ENCODE measurements at regions not wholly inside any gene's neighbourhood (a gene's known extent, or its start where the extent isn't known, plus 50 kb on each side); places are given as distances from the start of the nearest gene placed in this dataset.
"Not testable (repeated sequence)": the region's sequence is repeated elsewhere in the genome, so short reads cannot be mapped to it uniquely, and the experiment has no call there.

DNA sequence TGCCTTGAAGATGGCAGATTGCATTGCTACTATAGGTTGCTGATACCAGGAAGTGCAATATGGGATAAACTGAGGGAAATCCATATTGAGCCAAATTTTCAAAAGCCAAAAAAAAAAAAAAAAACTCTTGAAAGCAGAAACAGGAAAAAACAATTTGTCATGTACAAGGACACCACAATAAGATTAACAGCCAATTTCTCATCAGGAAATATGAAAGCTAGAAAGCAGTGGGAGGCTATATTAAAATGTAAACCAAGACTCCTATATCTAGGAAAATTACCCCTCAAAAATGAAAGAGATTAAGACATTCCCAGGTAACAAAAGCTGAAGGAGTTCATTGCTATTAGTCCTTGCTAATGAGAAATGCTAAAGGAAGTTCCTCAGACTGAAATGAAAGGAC lies 462.8 kb upstream of the DPH6 start:
- no peak for DNase-seq

DNA sequence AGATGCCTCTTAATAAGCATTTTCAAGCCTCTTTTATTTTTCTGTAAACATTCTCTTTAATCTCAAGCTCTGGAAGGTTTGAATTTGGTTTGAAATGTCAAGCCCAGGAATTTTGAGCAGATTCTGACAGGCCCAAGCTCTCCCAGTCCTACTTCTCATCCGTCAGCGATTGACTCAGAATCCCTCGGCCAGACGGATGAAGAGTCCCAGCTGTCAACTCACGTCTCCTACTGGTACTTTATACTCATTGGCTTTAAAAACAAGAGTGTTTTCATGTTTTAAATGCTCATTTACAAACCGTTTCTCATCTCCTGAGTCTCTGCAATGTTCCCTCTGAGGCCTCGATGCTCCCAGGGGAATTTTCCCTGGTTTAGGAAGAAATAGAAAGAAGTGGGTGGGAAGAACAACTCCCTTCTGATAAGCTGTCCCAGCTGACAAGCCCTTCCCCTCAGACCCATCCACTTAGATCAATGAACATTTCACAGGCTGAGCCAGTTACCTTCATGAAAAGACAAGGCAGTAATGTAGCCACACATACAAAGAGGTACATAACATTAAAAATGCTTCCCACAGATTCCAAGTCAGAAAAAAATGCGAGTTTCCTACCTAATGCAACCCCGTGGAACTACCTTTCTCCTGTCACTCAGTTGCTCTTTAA lies 478.2 kb upstream of the DPH6 start:
- no peak for DNase-seq

DNA sequence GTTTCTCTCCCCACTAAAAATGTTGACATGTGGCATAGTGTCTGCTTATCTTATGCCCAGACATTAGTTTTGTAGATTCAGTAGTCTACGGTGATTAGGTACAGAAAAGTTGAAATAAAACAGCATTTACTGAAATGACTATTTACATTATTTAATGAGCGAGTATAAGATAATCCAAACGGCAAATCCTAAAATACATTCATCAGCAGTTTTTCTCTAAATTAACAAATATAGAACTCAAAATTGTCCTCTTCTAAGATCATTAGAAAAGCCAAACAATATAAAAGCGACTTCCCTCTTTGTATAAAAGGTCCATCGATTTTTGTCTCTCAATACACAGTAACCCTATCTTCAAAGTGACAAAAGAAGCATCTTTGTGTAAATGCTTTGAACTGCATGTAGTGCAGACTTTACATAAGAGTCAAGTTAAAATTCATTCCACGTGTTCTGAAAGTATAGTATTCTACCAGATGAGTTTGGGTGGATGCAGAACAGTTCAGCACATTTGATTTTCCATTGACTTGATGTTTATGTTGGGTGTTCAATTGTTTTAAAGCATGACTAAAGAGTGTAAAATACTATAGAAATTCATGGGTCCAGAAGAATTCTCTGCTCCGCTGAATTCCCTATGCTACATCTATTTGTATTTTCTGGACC lies 480.8 kb upstream of the DPH6 start:
- DNase-seq, result no peak

DNA sequence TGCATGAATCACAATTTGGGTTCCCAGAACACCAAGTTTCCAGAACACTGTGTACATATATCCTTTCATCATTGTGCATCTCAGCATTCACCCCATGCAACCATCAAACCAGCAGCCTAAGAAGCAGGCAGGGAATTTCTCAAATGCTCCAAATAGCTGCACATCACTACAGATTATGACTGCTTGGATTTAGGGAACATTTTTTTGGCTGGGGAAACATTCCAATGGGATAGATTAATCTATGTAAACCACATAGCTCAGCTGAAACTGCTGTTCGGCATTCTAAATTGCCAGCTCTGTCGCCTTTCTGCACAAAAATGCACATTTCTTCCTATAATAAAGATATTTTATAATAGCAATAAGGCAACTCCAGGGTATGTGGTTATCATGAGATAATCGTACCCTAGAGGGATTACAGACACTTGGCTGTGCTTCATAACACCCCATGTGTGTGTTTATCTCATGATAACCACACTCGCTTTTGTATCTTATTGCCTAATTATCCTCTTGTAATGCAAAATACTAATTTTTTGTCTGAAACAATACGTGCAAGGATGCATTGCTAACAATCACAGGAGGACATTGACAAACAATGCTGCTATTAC lies 483.7 kb upstream of the DPH6 start:
- no peak for DNase-seq

GRCh38 chr15:36039996-36040572 lies 494.1 kb upstream of the DPH6 start:
- DNase-seq, result no peak

- DNase-seq, result not testable (repeated sequence)
Measured at GRCh38 chr15:36047018-36047716, 501.2 kb upstream of the DPH6 start.

DNA sequence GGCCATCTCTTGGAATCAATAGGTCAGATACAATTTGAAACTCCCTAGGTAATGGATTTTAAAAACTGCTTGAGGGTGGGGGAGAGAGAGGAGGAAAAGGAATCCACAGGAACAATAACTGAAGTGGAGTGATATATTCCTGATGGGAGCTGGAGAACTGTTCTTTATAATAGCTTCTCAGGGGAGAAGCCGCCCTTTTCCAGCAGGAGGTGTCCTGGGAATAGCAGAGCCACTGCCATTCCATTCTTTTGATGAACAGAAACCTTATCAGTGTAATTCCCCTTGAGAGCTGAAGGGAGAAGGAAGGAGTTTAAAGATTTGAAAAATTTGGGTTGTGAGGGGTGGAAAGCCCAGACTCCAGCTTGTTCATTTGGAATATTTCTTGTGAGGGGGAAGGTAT lies 504.9 kb upstream of the DPH6 start:
- DNase-seq, result no peak

DNA sequence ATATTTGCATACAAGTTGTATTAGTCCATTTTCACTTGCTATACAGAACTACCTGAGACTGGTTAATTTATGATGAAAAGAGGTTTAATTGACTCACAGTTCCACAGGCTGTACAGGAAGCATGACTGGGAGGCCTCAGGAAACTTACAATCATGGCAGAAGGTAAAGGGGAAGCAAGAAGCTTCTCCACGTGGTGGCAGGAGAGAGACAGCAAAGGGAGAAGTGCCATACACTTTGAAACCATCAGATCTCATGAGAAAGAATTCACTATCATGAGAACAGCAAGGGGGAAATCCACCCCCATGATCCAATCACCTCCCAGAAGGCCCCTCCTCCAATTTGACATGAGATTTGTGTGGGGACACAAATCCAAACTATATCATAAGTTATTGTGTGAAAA lies 506.7 kb upstream of the DPH6 start:
- DNase-seq, result not testable (repeated sequence)

DNA sequence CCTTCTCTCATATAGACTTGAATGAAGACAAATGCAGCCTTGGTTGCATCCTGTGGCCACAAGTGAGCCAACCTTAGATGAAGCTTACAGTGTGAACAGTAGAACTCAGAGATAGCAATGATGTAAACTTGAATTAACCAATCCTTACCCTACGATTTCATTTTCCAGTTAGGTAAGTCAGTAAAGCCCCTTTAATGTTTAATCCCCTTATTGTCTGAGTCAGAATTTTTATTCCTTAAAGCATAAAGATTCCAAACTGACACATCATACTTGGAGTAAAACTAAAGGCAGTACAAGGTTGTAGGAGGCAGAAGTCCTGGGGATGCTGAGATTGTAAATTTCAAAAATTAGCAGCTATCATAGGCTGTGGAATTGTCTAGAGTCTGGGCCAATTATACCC lies 507.8 kb upstream of the DPH6 start:
- no peak for DNase-seq

DNA sequence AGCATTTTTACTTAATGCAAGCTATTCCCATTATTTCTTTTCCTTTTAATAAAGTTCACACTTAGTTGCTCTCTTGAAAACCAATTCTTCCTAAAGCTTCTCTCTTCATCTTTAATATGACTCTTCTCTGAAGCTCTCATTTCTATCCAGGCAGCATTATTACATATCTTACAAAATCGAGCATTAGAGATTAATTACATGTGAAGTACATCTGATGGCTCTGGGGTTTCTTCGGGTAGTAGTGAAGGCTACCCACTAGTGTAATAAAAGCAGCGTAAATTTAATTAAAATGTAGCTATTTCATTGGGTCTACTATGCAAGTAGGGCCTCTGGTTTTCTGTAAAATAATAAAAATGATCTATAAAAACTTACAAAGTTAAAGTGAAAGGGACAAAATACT lies 513.6 kb upstream of the DPH6 start:
- no peak for DNase-seq

DNA sequence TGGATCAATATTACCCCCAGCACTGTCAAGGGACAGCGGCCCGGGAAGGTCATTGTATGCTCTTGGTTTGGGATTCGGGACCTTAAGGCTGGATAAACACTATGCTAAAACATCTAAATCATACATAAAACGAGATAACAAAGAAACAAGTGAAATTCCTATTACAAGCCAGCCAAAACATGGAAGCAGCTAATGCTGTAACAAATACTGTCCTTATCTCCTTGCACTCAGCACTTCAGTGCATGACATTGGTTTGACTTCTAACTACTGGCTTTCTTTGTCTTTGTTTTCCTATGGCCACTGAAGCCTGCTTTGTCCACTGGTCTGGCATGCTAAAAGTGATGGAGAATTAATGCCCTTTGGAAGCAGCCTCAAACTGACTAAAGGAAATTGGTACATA lies 516.4 kb upstream of the DPH6 start:
- no peak for DNase-seq

- DNase-seq, result no peak
Measured at GRCh38 chr15:36066757-36067156, 512.7 kb upstream of the CDIN1 start.

GRCh38 chr15:36067483-36068274 lies 511.7 kb upstream of the CDIN1 start:
- DNase-seq, result no peak

- DNase-seq, result no peak
Measured at GRCh38 chr15:36075333-36075732, 504.1 kb upstream of the CDIN1 start.

- no peak for DNase-seq
Measured at GRCh38 chr15:36079021-36079420, 500.4 kb upstream of the CDIN1 start.

GRCh38 chr15:36080759-36081158 lies 498.7 kb upstream of the CDIN1 start:
- DNase-seq, result no peak

GRCh38 chr15:36090286-36090946 lies 489.0 kb upstream of the CDIN1 start:
- DNase-seq, result no peak

- no peak for DNase-seq
Measured at GRCh38 chr15:36106640-36107335, 472.6 kb upstream of the CDIN1 start.

DNA sequence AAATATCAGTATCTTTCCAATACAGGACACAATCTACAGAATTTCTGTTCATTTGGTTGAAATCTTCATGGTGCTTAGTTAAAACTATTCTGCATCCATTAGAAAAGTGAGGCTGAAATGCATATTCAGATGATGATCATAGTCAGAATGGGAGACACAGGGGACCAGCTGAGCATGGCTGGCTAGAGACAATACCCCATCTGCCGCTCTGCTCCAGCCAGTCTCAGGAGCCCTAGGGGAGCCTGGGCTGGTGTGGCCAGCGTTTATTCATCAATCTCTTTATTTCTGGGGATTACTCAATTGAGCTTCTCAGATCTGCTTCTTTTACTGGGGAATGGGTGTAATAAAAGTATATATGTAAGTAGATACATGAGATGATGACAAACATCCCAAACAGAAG lies 470.9 kb upstream of the CDIN1 start:
- DNase-seq, result no peak

GRCh38 chr15:36109943-36110658 lies 469.3 kb upstream of the CDIN1 start:
- no peak for DNase-seq

- DNase-seq, result no peak
Measured at GRCh38 chr15:36110659-36110993, 468.8 kb upstream of the CDIN1 start.
